Endothelial cell (in vitro differentiated cells): ENCODE measurements at regions not wholly inside any gene's neighbourhood (a gene's known extent, or its start where the extent isn't known, plus 50 kb on each side); places are given as distances from the start of the nearest gene placed in this dataset.

Experiments used
- DNase-seq: peaks from one replicate; pipeline ENCODE4 v3.0.0; 2021; ENCODE audit warnings: low spot score
- H3K27ac Mint-ChIP-seq: one replicate; pipeline ENCODE4 v1.8.0; 2021; ENCODE audit warnings: mixed read lengths, inconsistent platforms; ENCODE audit not compliant: unreplicated experiment
- H3K27me3 Mint-ChIP-seq: one replicate; pipeline ENCODE4 v1.8.0; 2021; ENCODE audit warnings: mild to moderate bottlenecking, moderate library complexity, mixed read lengths, inconsistent platforms; ENCODE audit not compliant: unreplicated experiment
- H3K36me3 Mint-ChIP-seq: one replicate; pipeline ENCODE4 v1.8.0; 2021; ENCODE audit warnings: mild to moderate bottlenecking, low read depth, mixed read lengths, inconsistent platforms; ENCODE audit not compliant: unreplicated experiment
- H3K4me1 Mint-ChIP-seq: one replicate; pipeline ENCODE4 v1.8.0; 2021; ENCODE audit warnings: mild to moderate bottlenecking, mixed read lengths, inconsistent platforms; ENCODE audit not compliant: unreplicated experiment
- H3K4me3 Mint-ChIP-seq: one replicate; pipeline ENCODE4 v1.8.0; 2021; ENCODE audit warnings: mild to moderate bottlenecking, mixed read lengths, inconsistent platforms; ENCODE audit not compliant: unreplicated experiment
- H3K9me3 Mint-ChIP-seq: one replicate; pipeline ENCODE4 v1.8.0; 2021; ENCODE audit warnings: mixed read lengths, inconsistent platforms; ENCODE audit not compliant: unreplicated experiment
- CTCF ChIP-seq: fragments of 200-600 bp; sonication (generic); IDR thresholded peaks from one replicate; pipeline ENCODE4 v1.5.0; 2021; ENCODE audit warnings: antibody characterized with exemption; ENCODE audit not compliant: unreplicated experiment

- Mint-ChIP-seq H3K4me3 (no peak overlapping the region), H3K36me3 (peaks cover 4% of the 10 kb centered on the region), H3K9me3 (no peaks in the 10 kb centered on the region), H3K27me3 (no peaks in the 10 kb centered on the region), H3K27ac (no peak overlapping the region), H3K4me1 (peaks cover 10% of the 10 kb centered on the region)
- no peak for TF ChIP-seq CTCF
- DNase-seq: no peak
These were observed 503.5 kb downstream of the PCNX1 start for GRCh38 chr14:71410578-71411284.

- Mint-ChIP-seq H3K27me3 (no peaks in the 10 kb centered on the region), H3K4me3 (no peak overlapping the region)
These were observed 504.0 kb downstream of the PCNX1 start for GRCh38 chr14:71411285-71411595.

GRCh38 chr14:71411738-71412137, 504.5 kb downstream of the PCNX1 start:
- no peaks in the 10 kb centered on the region for H3K9me3 Mint-ChIP-seq
- TF ChIP-seq CTCF: no peak
- H3K27me3 Mint-ChIP-seq: no peaks in the 10 kb centered on the region
- H3K36me3 Mint-ChIP-seq: peaks cover 7% of the 10 kb centered on the region
- no peak for DNase-seq
- no peak overlapping the region for H3K27ac Mint-ChIP-seq
- H3K4me3 Mint-ChIP-seq: no peak overlapping the region
- H3K4me1 Mint-ChIP-seq: peaks cover 10% of the 10 kb centered on the region

More at GRCh38 chr14:71411285-71411595, 504.0 kb downstream of the PCNX1 start:
- no peak for DNase-seq
- Mint-ChIP-seq H3K4me1 (peaks cover 10% of the 10 kb centered on the region), H3K27ac (no peak overlapping the region), H3K36me3 (peaks cover 4% of the 10 kb centered on the region), H3K9me3 (no peaks in the 10 kb centered on the region)
- TF ChIP-seq CTCF: no peak

- no peak for TF ChIP-seq CTCF
- H3K27me3 Mint-ChIP-seq: peaks cover 2% of the 10 kb centered on the region
- H3K27ac Mint-ChIP-seq: no peak overlapping the region
- peaks cover 7% of the 10 kb centered on the region for H3K36me3 Mint-ChIP-seq
- no peaks in the 10 kb centered on the region for H3K4me1 Mint-ChIP-seq
- DNase-seq: no peak
- H3K4me3 Mint-ChIP-seq: no peak overlapping the region
- H3K9me3 Mint-ChIP-seq: no peaks in the 10 kb centered on the region
These were observed 507.6 kb downstream of the PCNX1 start for GRCh38 chr14:71414631-71415403.

- Mint-ChIP-seq H3K36me3 (peaks cover 7% of the 10 kb centered on the region), H3K9me3 (no peaks in the 10 kb centered on the region), H3K4me1 (no peaks in the 10 kb centered on the region), H3K27ac (no peak overlapping the region), H3K27me3 (peaks cover 2% of the 10 kb centered on the region), H3K4me3 (no peak overlapping the region)
- TF ChIP-seq CTCF: no peak
- no peak for DNase-seq
These were observed 508.1 kb downstream of the PCNX1 start for GRCh38 chr14:71415404-71415690.
